ENCODE measurements at regions not wholly inside any gene's neighbourhood (a gene's known extent, or its start where the extent isn't known, plus 50 kb on each side); places are given as distances from the start of the nearest gene placed in this dataset.
"Not testable (repeated sequence)": the region's sequence is repeated elsewhere in the genome, so short reads cannot be mapped to it uniquely, and the experiment has no call there.

DNA sequence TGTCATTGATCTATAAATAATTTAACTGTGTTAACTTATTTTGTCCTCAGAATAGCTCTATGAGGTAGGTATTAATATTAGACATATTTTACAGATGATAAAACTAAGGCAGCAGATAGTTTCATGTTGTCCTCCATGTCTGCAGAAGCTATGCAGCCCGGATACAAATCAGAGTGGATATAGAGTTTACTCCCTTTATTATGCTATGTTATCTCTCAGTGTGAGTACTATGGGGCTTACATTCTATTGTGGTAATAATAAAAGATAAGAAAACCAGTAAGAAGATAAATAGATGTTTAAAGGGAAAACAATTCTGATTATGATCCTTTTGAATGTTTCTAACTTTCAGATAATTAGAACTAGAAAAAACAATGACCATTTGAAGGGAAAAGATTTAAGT is 979.8 kb upstream of the CITED2 start:
- DNase-seq: no peak

DNA sequence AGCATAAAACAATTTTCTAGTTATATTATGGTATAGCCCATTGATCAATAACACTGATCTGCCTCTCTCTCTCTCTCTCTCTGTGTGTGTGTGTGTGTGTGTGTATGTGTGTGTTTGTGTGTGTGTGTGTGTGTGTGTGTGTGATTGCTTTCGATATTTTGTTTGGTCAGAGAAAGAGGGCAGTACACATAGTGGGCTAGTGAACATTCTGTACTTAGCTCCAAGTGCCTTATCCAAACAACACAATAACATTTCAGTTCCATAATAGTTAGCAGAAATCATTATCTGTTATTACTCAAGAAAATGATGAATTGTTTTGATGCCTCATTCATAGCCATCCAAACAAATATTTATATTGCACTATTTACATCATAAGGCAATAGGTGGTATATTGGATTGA is 979.1 kb upstream of the CITED2 start:
- no peak for DNase-seq

DNA sequence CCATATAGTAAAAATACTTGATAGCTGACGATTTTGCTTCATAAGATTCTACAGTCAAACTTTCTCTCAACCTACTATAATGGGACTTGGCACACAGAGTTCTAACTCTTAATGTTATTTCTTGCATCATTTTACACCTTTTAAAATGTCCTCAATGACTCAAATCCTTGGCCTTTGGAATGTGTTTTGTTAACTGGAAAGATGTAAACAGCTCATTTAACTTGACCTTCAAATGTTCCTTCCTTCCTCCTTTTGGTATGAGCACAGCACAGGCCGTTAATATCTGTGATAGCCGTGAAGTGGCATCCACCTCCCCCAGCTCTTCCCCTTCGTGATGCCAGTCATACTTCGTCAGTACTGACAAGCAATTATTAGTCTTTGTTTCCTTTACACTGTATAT is 972.0 kb upstream of the CITED2 start:
- no peak for DNase-seq

DNA sequence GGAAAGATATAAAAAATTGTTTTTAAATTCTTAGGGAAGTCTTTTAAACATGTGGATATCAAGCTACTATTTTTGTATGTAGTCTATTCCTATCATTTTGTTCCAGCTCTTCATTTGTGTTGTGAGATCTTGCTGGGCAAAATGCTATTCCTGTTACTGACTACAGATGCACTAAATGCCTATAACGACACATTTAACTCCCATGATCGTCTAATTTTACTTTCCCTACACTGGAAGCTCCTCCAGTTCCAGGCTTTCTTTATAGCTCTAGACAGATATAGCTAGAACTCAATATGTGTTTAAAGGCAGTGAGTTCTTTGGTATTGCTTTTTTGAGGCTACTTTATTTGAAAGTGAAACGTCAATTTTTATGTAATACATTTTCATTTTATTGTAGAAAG is 971.5 kb upstream of the CITED2 start:
- DNase-seq: no peak

DNA sequence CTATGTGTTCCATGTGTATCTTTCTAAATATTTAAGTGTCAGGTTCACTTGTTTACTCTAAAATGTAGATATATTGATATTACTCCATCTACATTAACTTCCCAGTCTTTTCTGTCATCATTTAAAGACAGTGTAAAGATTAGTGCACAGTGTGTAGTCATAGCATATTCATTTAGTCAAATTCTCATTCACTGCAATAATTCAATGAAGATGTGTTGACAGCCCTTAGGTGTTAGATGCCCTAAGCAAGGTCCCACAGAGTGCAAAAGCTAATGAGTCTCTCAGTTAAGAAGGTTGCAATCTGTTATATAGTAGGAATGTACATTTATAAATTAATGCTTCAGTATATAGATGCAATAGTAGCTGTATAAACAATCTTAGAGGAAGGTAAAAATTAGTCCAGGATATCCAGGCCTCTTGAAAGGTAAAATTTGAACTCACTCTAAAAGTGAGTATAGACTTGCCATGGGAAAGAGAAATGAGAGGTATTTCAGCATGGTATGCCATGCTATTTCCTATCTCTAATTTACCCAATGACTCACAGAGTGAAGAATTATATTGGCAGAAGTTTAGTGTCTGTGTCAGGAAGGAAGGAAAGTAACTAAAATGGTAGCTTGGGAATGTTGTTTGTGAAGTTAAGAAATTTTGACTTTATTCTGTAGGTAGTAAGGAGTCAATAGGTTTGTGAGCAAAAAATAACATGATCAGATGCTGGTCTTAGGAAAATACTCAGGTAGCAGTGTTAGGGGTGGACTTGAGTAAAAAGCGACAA is 969.9 kb upstream of the CITED2 start:
- no peak for DNase-seq

DNA sequence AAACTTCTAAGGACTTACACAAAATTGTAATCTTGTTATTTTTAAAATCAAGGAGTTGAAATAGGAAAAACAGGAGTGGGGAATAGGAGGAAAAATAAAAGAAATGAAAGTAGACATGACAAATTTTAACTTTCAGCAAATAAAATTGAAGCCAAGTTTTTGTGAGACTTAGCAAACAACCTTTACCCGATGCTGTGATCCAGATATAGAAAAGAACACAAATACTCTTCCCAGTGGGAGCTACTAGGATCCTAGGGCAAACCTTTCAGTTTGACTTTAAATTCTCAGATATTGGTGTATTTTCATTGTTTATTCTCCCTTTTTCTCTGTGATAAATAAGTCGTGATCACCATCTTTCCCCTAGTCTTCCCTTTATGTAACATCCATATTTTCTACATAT is 968.7 kb upstream of the CITED2 start:
- no peak for DNase-seq

DNA sequence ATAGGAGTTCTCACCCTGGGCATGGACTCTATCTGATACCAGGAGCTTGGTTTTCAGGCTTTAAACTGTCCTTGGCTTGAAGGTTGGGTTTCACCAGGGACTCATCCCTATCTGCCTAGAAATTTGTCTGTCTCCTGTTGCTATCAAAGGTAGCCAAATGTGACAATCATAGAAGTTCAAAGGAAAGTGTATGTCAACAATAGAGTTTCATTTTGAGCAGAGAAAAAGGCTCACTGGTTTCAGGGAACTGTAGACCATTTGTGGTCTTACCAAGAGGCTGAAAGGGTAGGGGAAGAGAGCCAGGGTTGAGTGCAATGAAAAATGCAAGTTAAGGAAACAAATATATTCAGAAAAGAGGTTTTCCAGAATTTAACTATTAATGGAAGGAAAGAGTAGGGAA is 966.8 kb upstream of the CITED2 start:
- no peak for DNase-seq

DNA sequence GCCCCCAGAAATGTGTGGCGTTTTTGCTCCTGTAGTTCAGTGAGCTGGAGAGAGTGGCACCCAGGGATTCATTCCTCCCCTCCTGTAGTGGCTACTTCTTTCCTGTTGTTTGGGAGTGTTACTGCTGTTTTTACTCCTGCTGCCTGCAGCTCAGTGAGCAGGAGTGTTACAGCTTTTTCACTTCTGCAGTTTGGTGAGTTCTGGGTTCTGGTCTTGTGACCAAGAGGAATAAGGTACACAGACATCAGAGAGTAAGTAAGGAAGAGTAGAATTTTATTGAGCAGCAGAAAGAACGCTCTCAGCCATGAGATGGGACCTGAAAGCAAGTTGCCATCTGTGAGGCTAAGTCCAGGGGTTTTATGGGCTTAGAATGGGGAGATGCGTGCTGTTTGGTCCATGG is 966.3 kb upstream of the CITED2 start:
- no peak for DNase-seq

DNA sequence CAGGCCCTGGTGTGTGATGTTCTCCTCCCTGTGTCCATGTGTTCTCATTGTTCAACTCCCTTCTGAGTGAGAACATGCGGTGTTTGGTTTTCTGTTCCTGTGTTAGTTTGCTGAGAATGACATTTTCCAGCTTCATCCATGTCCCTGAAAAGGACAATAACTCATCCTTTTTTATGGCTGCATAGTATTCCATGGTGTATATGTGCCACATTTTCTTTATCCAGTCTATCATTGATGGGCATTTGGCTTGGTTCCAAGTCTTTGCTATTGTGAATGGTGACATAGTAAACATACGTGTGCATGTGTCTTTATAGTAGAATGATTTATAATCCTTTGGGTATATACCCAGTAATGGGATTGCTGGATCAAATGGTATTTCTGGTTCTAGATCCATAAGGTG is 964.6 kb upstream of the CITED2 start:
- DNase-seq: not testable (repeated sequence)

DNA sequence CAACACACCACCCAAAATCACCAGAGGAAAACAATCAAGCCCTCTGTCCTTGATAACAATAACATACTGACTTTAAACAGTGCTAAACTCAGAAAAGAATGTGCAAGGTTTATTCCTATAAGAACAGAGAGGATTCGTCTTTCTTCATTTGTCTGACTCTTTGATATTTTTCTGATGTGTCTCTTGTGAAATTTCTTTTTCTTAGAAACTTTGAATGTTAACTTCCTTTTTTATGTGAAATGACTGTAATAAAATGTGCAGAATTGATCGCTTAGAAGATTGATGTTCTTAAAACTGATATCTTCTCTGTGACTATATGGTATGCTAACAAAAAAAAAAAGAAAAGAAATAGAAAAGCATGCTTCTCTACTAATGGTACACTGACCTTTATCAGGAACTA is 947.4 kb upstream of the CITED2 start:
- no peak for DNase-seq

DNA sequence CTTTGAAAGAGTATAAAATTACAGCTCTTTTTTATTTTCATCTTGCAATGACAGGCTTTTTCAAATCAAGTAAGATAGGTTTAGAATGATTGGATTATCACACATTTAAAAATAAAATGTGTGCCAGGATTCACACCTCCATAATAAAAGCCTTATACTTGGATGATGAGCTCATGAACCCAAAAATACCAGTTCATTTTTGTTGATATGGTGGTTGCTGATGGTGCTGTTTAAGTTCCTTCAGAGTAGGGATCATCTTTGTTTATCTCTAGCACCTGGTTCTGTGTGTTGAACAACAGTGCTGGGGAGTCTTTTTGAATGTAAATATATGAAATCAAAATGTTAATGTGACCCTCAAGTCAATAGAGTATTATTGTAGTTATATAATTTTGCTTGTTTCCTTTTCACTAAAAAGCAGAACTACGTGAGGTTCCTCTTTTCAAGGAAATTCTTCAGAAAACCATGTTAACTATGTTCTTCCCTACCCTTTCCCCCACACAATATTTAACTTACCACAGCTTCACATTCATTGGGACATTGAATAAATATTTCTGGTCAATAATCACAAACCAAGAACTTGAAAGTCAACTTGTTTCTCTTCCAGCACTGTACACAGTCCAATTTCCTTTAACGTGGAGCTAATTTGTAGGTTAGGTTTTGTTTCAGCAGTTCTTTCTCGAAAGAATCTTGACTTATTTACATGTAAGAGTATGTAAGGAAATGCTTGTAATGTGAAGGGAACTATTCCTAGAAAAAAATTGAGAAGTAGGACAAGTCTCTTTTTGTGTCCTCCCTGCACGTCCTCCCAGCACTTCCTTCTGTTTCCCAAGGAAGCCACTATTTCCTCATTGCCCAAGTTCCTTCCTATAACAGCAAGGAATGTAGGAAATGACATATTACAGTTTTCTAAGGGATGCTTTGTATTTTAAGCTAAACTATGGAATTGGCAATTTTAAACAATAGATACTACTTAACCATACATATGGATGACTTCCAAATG is 945.9 kb upstream of the CITED2 start:
- no peak for DNase-seq

DNA sequence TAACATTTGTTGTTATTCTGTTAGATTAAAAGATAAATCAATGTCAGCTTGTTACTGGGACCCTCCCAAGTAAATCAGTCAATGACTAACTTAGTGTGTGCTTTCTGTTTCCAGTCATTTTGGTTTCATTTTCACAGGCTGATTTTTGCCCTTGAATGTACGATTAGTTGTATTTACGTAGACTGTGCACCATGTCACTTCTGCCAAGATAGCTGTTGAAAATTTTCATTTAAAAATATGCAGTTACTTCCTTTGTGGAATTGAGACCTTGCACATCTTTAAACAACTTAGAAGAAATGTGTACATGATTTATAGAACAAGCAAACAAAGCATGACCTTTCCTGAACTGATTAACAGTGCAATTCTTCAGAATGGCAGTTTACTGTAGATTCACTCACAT is 944.8 kb upstream of the CITED2 start:
- no peak for DNase-seq

DNA sequence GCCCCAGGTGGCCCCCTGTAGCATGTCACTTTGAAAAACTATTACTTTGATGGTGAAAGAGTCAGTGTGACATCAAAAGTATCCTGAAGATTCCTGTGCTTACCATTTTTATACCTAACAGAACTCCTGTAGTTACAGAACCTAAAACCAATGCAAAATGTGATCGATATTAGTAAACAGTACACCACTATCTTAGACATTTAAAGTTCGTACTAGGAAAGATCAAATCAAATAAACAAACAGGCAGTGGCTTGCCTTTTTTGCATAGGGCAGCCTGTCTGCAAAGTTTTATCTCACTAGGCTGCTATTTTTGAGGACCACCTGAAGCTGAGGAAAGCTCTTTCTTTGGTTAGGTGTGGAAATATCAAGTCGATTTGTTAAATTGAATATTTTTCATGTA is 944.0 kb upstream of the CITED2 start:
- DNase-seq: no peak

DNA sequence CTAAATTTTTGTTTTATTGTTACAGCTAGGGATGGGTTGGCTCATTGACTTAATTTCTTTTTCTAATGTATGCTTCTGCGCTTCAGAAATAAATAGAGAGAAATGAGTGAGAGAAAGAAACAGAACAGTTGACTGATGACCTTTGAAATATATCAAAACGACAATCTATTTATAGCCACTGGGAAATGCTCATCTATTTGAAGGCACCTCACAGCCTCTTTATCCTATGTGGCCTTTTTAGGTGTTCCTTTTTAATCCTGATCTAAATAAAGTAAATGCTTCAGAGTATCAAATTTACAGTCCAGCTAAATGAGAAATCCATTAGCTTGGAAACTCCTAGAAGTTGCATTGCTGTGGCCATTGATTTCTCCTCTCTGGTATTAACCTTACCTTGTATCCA is 943.5 kb upstream of the CITED2 start:
- no peak for DNase-seq

DNA sequence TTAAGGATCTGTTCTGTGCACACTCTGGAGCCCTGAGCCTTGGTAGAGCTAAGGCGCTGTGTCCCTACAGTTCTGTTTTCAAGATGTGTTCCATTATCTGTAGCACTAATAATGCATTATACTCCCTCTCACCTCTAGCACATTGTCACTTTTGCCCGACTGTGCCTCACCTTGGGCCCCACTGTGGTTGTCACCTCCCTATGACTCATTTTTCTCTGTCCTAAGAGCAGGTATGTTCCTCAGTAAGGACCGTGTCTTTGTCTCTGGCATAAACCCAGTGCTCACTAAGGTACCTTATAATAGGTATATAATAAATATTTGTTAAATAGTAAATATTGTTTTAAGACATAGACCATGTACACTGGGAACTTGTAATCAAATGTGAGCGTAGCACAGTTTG is 942.5 kb upstream of the CITED2 start:
- no peak for DNase-seq

DNA sequence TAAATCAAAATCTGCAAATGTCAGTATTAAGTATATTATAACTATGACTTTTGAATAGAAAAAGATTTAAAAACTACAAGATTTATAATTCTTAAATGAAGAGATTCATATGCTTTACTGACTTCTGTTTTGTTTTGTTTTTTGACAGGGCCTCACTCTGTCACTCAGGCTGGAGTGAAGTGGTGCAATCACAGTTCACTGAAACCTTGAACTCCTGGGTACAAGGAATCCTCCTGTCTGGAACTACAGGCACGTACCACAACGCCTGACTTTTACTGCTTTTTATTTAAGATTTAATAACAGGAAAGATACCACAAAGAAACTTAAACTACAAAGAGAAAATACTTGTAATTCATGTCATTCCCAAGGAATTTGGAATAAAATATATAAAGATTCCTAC is 940.2 kb upstream of the CITED2 start:
- no peak for DNase-seq

DNA sequence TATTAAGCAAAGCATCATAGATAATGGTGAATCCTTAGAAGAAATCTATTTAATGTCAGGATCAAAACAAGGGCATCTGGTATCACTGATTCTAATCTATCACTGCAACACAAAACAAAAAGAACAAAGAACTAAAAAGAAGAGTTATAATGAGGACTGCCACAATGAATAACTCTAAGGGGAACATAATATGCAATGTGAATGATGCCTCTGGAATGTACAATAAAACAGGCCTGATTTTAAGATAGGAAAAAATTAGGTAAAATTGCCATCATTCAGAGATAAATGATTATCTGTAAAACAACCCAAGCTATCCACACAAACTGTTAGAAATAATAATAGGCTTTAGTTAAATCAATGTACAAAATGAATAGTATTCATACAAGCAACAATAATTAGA is 936.7 kb upstream of the CITED2 start:
- no peak for DNase-seq

DNA sequence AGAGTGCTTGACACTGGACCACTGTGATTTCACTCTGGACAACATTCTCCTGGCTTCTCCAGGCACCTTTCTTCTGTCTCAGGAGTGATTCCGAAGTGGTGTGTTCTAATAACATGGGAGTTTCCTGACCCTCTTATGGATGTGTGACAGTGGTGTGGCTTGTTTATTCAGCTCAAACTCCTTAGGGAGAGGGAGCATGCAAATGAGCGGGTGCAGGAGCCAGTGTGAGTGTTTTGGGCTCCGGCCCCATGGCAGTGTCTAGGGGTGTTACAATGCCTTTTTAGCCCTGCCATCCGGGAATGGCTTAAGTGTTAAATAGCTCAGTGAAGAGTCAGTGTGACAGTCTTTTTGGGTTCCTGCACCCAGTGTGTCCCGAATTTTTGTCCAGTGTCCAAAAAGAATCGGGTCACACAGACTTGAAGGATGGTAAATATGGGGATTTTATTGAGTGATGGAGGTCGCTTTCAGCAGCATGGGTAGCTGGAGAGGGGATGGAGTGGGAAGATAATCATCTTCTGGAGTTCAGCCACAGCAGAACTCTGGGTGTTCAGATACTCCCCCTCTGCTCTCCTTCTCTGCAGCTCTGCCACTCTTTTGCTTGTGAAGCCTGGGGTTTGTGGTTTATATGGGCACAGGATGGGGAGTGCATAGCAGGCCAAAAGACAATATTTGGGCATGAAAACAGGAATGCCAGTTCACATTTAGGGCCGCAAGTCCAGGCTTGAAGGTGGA is 928.9 kb upstream of the CITED2 start:
- DNase-seq: no peak

DNA sequence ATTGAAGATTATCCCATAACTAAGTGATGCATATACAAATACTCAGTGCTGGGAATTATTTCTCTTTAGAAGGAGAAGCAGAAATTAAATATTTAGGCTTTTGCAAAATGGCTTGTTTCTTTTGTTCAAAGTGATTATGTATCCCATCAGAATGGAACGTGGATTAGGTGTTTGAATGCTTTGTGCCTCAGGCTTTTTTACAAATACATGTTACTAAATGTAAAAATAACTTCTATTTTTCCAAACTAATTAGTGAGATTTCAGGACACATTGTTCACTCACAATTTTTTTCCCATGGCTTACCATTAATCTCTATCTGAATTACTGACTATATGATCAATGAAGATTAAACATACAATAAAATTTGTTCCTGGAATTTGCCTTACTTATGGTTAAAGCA is 925.9 kb upstream of the CITED2 start:
- DNase-seq: no peak

DNA sequence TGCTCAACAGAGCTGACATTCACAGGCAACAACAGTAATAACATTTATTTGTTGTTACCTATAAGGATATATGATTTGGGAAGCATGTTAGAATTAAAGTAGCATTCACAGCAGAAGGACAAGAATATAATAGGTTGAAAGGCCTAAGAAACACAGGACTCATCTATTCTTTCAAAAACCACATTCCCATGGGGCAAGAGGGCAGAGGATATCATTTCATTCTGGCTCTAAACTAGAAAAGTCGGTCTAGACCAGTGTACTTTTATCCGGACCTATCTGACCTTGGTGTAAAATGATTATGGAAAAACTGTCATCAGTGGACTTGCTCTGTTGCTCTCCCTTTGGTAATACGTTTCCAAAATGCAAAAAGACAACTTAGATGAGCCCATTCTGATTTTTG is 914.7 kb upstream of the CITED2 start:
- no peak for DNase-seq

DNA sequence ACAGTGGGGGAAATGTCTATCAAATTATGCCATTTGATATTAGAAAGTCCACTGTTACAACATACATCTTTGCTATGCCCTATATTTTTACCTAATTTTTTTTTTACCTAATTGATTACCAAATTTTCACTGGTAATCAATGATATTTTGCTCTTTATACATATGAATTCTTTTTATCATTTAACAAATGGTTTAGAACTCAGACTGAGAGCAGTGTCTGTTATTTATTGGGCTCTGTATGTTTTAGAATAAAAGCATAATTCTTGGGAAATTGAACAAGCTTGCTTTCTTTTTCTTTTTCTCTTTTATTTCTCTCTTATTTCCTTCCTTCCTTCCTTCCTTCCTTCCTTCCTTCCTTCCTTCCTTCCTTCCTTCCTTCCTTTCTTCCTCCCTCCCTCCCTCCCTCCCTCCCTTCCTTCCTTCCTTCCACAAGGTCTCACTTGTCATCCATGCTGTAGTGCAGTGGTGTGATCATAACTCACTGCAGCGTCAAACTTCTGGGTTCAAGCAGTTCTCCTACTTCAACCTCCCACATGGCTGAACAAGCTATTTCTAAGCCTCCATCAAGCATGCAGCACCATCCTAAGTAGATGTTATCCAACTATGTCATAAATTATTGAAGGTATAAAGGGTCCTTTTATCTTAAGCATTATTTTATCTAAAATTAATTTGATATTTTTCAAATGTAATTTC is 911.7 kb upstream of the CITED2 start:
- DNase-seq: no peak

DNA sequence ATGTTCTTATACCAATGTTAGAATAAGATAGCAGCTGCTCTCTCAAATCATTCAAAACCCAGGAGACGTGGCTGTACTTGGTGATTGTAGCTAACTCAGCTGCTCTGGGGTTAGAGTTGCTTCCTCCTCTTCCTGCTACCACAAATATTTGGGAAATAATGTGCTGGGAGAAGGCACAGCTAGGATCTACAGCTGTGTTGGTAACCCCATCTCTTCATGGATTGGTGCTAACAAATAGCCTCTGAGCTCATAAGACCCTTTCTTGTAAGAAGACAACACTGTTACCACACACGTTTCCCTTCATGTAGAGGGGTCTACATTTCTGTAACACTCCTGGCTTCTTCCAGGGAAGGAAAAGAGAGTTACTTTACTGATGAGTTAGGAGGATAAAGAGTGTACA is 911.0 kb upstream of the CITED2 start:
- no peak for DNase-seq

DNA sequence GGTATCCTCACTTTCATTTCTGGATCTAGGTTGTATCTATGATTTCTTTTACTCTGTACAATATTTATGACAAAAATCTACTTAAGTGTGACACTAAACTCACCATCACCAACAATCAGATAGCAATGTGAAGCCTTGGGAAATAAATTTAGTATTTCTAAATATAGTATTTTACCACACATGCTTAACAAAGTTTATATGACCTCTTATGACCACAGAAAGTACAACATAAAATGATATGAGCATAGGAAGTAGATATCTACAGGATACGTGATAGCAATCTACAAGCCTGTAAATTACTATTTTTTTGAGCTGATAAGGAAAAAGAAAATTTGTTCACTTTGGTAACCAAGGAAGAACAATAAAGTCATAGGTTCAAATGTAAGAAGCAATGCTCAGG is 910.4 kb upstream of the CITED2 start:
- no peak for DNase-seq
